Spleen (tissue), 7 donors: ENCODE measurements at regions not wholly inside any gene's neighbourhood (a gene's known extent, or its start where the extent isn't known, plus 50 kb on each side); places are given as distances from the start of the nearest gene placed in this dataset.
"Not testable (repeated sequence)": the region's sequence is repeated elsewhere in the genome, so short reads cannot be mapped to it uniquely, and the experiment has no call there.

Experiments used
- POLR2AphosphoS5 ChIP-seq, 3 donors: sonication (generic); formaldehyde crosslinking; IDR thresholded peaks; one replicate each; pipeline ENCODE4 v1.5.1; 2017; ENCODE audit warnings: antibody characterized with exemption in 3 of 3
- TF ChIP-seq, protein P1 (sequence below), 11 experiments: fragments of 200-600 bp in 7 of 11; fragments of 450-650 bp in 4 of 11; sonication (generic) in 4 of 11; IDR thresholded peaks in 8 of 11; conservative IDR thresholded peaks in 3 of 11; 1 replicate in 7 of 11; 2 replicates in 4 of 11; pipeline versions ENCODE4 v1.4.0 to v1.8.0; 2016 to 2021; ENCODE audit warnings: antibody characterized with exemption in 11 of 11, inconsistent platforms in 4 of 11, mild to moderate bottlenecking in 1 of 11
- donor health status: DM: no; HTN: no; CAD: no; lungs with moderate emphysema.
- donor health status: DM: no; HTN: no; CAD: no.
- donor health status: DM: no; HTN: no; CAD: no.

DNA sequence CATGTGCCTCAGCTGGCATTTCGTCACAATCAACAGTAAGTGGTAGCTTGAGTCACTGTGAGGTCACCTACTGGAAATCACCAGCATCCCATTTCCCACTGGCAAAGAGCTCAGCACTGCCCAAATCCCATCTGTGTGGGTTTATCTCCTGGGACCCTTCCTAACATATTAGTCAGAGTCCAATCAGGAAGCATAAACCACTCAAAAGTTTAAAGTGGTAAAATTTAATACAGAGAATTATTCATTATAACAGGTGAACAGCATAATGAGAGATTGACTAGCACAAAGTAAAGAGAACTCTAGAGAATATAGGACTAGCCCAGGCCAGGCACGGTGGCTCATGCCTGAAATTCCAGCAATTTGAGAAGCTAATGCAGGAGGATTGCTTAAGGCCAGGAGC lies 107.1 kb upstream of the TP53BP2 start:
- not testable (repeated sequence) for TF ChIP-seq POLR2AphosphoS5 (IDR thresholded peaks at IDR 0.05)
- TF ChIP-seq, protein P1, sequence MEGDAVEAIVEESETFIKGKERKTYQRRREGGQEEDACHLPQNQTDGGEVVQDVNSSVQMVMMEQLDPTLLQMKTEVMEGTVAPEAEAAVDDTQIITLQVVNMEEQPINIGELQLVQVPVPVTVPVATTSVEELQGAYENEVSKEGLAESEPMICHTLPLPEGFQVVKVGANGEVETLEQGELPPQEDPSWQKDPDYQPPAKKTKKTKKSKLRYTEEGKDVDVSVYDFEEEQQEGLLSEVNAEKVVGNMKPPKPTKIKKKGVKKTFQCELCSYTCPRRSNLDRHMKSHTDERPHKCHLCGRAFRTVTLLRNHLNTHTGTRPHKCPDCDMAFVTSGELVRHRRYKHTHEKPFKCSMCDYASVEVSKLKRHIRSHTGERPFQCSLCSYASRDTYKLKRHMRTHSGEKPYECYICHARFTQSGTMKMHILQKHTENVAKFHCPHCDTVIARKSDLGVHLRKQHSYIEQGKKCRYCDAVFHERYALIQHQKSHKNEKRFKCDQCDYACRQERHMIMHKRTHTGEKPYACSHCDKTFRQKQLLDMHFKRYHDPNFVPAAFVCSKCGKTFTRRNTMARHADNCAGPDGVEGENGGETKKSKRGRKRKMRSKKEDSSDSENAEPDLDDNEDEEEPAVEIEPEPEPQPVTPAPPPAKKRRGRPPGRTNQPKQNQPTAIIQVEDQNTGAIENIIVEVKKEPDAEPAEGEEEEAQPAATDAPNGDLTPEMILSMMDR (IDR thresholded peaks at IDR 0.05 in 8 of 11, conservative IDR thresholded peaks at IDR 0.05 in 3 of 11), result not testable (repeated sequence)
